Peyer's patch (tissue), 4 donors: ENCODE measurements at regions not wholly inside any gene's neighbourhood (a gene's known extent, or its start where the extent isn't known, plus 50 kb on each side); places are given as distances from the start of the nearest gene placed in this dataset.

ENCODE experiments used
- CTCF ChIP-seq, 6 experiments: fragments of 450-650 bp in 4 of 6; fragments of 200-600 bp in 2 of 6; sonication (generic) in 1 of 6; IDR thresholded peaks; one replicate each; pipeline ENCODE4 v1.5.1; 2017 to 2019; ENCODE audit warnings: antibody characterized with exemption in 6 of 6, mild to moderate bottlenecking in 3 of 6, moderate library complexity in 1 of 6
- POLR2A ChIP-seq, 2 donors: fragments of 450-650 bp; IDR thresholded peaks; one replicate each; pipeline ENCODE4 v1.5.1; 2017; ENCODE audit warnings: antibody characterized with exemption in 2 of 2, mild to moderate bottlenecking in 2 of 2, moderate library complexity in 2 of 2

DNA sequence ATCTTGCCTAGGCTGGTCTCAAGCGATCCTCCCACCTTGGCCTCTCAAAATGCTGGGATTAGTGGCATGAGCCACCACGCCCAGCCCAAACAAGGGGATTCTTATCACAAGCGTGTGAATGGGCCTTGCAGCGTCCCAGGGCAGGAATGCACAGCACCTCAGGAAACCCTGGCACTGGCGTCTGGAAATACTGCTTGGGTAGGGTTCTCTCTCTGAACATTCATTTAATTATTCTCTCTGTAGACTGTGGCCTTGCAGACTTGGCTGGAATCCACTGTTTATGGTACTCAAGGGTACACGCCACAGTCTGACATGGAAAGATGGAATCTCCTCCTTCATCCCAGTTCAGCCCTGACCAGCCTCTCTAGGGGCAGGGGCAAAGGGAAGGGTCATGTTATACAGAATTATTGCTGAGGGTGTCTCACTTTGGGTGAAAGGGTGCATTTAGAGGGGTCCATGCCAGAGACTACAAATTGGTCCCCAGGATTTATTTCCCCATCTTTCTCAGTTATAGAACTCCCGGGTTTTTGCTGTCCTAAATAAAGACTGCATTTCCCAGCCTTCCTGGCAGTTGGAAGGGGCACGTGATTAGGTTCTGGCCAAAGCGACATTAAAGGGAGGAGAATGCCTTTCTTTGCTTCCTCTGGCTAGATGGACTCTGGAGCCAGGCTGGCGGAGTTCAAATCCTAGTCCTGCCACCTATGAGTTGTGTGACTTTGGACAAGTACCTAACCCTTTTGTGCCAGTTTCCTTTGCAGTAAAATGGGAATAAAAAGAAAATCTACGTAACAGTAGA is 147.2 kb upstream of the HAAO start:
- TF ChIP-seq CTCF (IDR thresholded peaks at IDR 0.05) = no peak
- TF ChIP-seq POLR2A (IDR thresholded peaks at IDR 0.05) = no peak
